Central memory CD4-positive, alpha-beta T cell (primary cell): ENCODE measurements at regions not wholly inside any gene's neighbourhood (a gene's known extent, or its start where the extent isn't known, plus 50 kb on each side); places are given as distances from the start of the nearest gene placed in this dataset.

Source experiments
- DNase-seq: peaks from one replicate; pipeline ENCODE4 v3.0.0; 2022

GRCh38 chr2:56713978-56714377, 530.2 kb downstream of the CCDC85A start:
- DNase-seq, result no peak

GRCh38 chr2:56714400-56714799, 530.6 kb downstream of the CCDC85A start:
- DNase-seq, result no peak

- DNase-seq, result no peak
Observed at GRCh38 chr2:56715683-56716082, 531.9 kb downstream of the CCDC85A start.

GRCh38 chr2:56718413-56718812, 534.6 kb downstream of the CCDC85A start:
- no peak for DNase-seq

GRCh38 chr2:56729212-56729611, 545.4 kb downstream of the CCDC85A start:
- no peak for DNase-seq

DNA sequence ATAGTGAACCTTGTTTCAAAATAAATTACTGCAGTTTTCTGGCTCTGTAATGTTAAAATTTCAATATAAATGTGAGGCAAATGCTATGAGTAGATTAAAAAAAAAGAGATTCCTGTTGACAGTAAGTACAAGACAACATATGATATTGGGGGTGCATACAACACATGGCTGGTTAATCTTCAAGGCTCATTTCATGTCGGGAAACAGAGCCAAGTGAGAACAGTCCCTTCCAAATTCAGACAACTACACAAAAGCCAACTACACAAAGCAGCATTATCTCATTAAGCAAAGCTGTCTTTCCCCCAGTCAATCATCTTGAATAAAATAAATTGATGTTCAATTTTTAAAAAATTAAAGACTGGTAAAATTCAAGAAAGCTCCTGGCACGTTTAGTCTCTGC, 549.2 kb downstream of the CCDC85A start:
- DNase-seq, result no peak

DNA sequence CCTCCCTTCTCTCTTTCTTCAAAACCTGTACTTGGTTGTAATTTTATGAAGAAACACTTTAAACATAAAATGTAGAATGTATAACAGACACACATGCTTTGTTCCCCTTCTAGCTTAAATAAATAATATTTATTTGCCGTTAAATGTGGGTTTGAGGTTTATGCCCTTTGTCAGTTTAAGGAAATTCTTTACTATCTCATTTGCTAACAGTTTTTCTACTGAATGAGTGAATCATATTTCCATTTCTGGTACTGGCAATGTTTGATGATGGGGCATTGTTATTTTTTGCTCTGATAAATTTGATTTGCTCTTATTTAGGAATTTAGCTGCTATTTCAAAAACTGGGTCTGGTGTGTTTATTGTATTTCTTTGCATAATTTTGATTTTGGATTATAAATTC, 555.6 kb downstream of the CCDC85A start:
- DNase-seq, result no peak

DNA sequence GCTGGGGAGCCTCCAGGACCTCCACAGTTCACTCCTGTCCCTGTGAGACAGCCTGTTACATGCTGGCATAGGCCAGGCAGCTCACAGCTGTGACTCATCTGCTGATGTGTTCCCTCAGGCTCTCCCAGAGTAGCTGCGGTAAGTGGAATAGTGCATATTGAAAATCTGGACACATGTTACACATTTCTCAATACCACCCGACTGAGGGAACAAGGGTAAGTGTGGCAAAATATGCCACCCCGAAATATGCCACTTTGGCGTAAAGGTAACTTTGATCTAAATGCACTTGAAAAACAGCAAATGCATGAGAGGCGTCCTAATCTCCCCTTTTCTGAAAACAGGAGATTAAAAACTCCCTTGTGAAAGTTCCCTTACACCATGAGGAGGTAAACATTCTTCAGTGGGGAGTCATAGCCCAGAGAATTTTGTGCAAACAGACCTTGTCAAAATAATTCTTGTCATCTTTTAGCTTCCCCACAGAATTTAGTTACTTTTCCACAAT, 557.9 kb downstream of the CCDC85A start:
- DNase-seq, result no peak

GRCh38 chr2:56743807-56744206, 560.0 kb downstream of the CCDC85A start:
- no peak for DNase-seq

DNA sequence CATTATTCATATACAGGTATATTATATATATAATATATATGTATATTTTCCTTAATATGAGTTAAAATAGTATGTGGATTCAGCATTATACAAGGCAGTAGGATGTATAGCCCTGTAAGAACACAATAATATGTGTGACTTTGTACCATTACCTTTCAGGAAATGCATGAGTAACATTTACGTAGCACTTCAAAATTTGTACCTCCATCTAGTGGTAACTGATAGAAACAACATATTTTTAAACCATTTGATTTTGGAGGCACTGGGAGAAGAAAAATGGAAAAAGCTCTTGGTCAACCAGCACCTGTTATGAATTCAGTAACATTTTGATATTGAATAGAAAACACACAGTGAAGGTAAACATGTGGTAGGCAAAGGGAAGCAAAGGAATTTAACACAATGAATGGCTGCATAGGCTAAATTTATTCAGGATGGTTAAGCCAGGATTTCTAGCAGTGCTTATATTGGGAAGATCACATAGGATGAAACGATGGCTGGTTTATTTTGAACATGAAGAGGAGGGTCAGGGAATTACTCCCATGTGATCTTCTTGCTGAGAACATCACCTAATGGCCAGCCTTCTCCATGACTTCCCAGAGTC, 565.5 kb downstream of the CCDC85A start:
- DNase-seq, result no peak

DNA sequence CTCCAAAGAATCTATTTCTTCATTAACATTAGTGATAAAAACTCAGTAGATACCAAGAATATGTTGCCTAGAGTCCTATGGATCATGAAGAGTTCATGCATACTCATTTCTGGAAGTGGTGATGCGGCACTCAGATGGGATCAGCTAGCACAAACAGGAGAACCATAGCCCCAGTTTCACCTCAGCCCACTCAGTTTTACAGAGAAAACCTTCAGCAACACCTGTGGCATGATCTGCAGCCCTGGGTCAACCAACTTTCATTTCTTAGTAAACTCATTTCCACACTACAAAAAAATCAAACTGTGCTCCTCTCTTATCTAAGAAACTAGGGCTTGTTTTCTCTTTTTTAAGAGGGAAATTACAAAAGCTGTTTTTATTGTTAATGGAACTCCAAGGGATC, 569.4 kb downstream of the CCDC85A start:
- DNase-seq, result no peak

DNA sequence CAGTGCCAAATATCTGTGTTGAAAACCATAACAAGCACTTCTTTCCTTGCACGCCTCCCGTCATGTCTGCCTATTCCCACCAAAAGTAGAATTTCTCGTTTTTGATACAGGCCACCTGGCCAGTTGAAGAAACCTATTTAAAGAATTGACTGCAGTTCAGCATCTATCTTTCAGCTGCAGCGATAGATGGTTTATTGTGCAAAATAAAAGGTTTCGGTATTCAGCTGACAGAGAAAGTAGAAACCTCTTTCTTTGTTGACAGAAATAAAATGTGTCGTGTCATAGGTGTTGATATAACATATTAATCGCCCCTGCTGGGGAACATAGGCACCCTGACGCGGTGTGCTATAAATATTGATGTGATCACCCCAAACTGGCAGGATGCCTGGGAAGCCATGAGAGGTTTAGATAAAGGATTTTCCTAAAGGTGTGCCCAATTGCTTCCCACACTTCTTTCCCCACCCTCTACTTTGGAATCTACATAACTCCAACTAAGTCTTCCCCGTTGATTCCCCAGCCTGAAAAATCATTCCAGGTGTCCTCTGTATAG, 570.4 kb downstream of the CCDC85A start:
- DNase-seq, result no peak

DNA sequence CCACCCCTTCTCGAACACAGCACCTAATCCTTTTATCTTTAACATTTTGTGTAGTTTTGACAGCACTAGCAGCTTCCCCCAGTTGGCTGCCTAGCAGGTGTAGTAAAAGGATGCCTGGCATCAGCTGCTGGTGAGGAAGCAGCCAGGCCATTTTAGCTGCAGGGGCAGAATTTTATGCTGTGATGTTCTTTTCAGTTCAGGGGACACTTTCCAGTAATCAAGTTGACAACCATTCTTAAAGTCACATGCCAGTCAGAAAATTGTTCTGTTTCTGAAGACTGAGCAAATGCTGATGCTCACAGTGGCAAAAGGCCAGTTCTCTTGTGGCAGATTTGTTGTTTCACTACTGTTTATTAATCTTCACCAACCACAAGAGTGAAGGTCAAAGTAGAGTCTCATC, 570.8 kb downstream of the CCDC85A start:
- DNase-seq, result no peak

- no peak for DNase-seq
Observed at GRCh38 chr2:56757884-56758545, 574.2 kb downstream of the CCDC85A start.

DNA sequence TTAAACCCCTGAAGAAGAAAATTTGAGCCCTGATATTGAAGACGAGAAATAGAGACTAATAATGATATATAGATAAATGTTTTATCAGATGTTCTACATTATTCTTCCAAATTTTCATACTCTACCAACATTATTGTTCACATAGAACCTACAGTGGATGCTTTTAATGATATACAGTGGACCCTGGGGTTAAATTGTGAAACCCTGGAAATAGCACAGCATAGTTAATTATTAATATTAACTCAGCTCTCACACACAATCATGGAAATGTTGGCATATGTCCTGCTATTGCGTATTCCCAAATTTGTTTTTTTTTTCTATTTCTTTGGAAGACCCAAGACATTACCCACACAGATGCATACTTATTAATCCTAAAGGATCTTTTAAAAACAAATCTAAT, 579.9 kb downstream of the CCDC85A start:
- DNase-seq, result no peak

GRCh38 chr2:56768973-56769372, 585.2 kb downstream of the CCDC85A start:
- DNase-seq, result no peak

DNA sequence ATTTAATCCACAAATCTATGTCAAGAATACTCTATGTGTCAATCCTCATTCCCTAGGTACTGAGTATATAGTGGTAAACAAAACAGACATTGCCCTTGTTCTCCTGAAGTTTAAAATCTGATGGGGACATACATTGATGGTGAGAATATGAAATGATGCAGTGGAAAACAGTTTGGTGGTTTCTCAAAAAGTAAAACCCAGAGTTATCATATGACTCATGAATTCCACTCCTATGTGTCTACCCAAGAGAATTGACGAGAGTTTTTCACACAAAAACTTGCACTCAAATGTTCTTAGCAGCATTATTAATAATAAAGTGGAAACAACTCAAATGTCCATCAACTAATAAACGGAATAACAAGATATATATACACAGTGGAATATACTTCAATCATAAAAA, 586.7 kb downstream of the CCDC85A start:
- DNase-seq, result no peak

DNA sequence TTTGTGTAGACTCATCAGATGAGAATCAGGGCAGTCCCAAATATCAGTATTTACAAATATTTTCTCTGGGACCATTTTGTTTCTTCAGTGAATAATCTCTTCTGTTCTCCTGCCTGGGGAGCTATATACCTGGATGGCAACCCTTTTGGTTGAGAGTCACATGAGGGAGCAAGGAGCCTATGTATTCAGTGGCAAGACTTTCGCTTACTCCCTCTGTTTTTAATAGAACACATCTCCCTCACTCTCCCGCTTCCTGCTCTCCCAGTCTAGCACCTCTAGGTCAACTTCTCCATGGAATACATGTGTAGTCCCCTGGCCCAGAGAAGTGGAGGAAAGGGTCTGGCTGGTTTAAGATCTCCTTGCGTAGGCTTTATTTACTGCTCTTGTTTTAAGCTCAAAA, 600.3 kb downstream of the CCDC85A start:
- DNase-seq, result no peak

DNA sequence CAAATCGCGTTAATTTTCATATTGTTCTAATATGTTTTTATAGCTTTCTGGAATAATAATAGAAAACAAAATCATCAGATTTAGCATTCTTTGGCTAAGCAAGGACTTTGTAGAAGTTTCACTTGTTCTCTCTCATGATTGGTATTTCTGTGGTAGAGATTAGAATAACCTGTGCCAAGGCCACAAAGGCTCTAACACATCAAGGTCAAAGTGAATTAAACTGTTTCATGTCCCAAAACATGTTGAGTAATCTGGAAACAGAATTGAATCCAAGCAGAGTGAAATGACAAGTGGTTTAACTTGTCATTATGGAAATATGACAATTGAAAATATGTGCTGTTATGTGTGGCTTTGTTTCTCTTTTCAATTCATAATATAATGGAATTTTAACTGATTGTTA, 617.4 kb downstream of the CCDC85A start:
- DNase-seq, result no peak

- DNase-seq, result no peak
Observed at GRCh38 chr2:56801770-56802169, 618.0 kb downstream of the CCDC85A start.

- no peak for DNase-seq
Observed at GRCh38 chr2:56803596-56803995, 619.8 kb downstream of the CCDC85A start.

GRCh38 chr2:56806924-56807323, 623.1 kb downstream of the CCDC85A start:
- no peak for DNase-seq

- DNase-seq, result no peak
Observed at GRCh38 chr2:56807861-56808260, 624.1 kb downstream of the CCDC85A start.

- no peak for DNase-seq
Observed at GRCh38 chr2:56811401-56811800, 627.6 kb downstream of the CCDC85A start.

- DNase-seq, result no peak
Observed at GRCh38 chr2:56812432-56812831, 628.6 kb downstream of the CCDC85A start.
